Aorta (tissue), 5 donors: ENCODE measurements at regions not wholly inside any gene's neighbourhood (a gene's known extent, or its start where the extent isn't known, plus 50 kb on each side); places are given as distances from the start of the nearest gene placed in this dataset.

Experiments used
- ATAC-seq: fragments of 200-7000 bp; cut with Tn5 transposase; one replicate; pipeline ENCODE4 v1.9.1; 2022; ENCODE audit warnings: moderate library complexity; ENCODE audit not compliant: low FRiP score
- DNase-seq, 2 donors: peaks; one replicate each; pipeline ENCODE4 v3.0.0-alpha.2; 2020
- H3K27ac ChIP-seq, 2 donors: one replicate each; pipeline ENCODE4 v1.5.1; 2013; ENCODE audit warnings: low read length in 2 of 2, mild to moderate bottlenecking in 2 of 2, moderate library complexity in 2 of 2, control low read depth in 1 of 2, inconsistent platforms in 1 of 2, low read depth in 1 of 2
- H3K27me3 ChIP-seq, 2 donors: one replicate each; pipeline ENCODE4 v1.6.1; 2013; ENCODE audit warnings: control low read depth in 1 of 2, low read length in 1 of 2, mild to moderate bottlenecking in 1 of 2, moderate library complexity in 1 of 2; ENCODE audit not compliant: insufficient read depth in 2 of 2, control insufficient read depth in 1 of 2
- H3K36me3 ChIP-seq, 2 donors: one replicate each; pipeline ENCODE4 v1.6.1; 2013; ENCODE audit warnings: control low read depth in 1 of 2, low read length in 1 of 2, mild to moderate bottlenecking in 1 of 2; ENCODE audit not compliant: insufficient read depth in 2 of 2, control insufficient read depth in 1 of 2
- H3K4me1 ChIP-seq, 2 donors: one replicate each; pipeline ENCODE4 v1.6.1; 2013; ENCODE audit warnings: low read length in 2 of 2, control low read depth in 1 of 2, mild to moderate bottlenecking in 1 of 2, moderate library complexity in 1 of 2; ENCODE audit not compliant: insufficient read depth in 2 of 2, control insufficient read depth in 1 of 2
- H3K4me3 ChIP-seq, 2 donors: one replicate each; pipeline ENCODE4 v1.5.1; 2013; ENCODE audit warnings: low read length in 2 of 2, control low read depth in 1 of 2, mild to moderate bottlenecking in 1 of 2
- H3K9me3 ChIP-seq: one replicate; pipeline ENCODE4 v1.6.1; 2013; ENCODE audit warnings: mild to moderate bottlenecking, low read length; ENCODE audit not compliant: control insufficient read depth
- WGBS, 2 donors: extraction: QIAGEN DNeasy Blood & Tissue Kit; methylation state at CpG; one replicate each; pipeline ENCODE4 v1.1.7; 2013; 5-methylcytosine and 5-hydroxymethylcytosine counted together
- intact Hi-C, 2 donors: fragments of 100-400 bp; cut with DNase I; formaldehyde crosslinking; loops; one replicate each; pipeline versions ENCODE4 v1.14.2 to v1.15.0; 2022
- donor health status: healthy with polysubstance abuse.
- donor health status: Bipolar disorder and iron deficiency.
- donor health status: DM: no; HTN: no; CAD: no.
- donor health status: DM: no; HTN: no; CAD: no.
- donor health status: DM: yes; HTN: yes; CAD: no.

DNA sequence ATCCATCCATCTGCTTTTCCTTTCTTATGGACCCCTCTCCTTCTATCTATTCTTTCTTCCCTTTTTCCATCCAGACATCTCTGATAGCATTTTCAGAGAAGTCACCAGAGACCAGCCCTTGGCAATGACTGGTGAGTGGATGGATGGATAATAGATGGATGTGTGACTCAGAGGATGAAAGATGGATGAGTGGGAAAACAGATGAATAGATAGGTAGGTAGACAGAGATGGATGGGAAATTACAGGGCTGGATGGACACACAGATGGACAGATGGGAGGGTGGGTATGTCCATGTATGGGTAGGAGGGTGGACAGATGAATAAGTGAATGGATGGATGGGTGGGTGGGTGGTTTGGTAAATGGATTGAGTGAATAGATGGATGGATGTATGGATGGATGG, 101.0 kb downstream of the LITAF start:
- Histone ChIP-seq H3K4me1 (no peaks in the 10 kb centered on the region), H3K27ac (no peak overlapping the region), H3K27me3 (no peaks in the 10 kb centered on the region), H3K4me3 (no peak overlapping the region), H3K36me3 (no peaks in the 10 kb centered on the region), H3K9me3 (no peaks in the 10 kb centered on the region)
- ATAC-seq, result no peak
- peak in 1 of 2 donors; percentile 1 for DNase-seq
- intact Hi-C loops, result loop anchor here in 1 of 2 donors (5.0 kb wide), 1 partner anchor 73 kb away; no protein-coding TSS in a partner anchor

DNA sequence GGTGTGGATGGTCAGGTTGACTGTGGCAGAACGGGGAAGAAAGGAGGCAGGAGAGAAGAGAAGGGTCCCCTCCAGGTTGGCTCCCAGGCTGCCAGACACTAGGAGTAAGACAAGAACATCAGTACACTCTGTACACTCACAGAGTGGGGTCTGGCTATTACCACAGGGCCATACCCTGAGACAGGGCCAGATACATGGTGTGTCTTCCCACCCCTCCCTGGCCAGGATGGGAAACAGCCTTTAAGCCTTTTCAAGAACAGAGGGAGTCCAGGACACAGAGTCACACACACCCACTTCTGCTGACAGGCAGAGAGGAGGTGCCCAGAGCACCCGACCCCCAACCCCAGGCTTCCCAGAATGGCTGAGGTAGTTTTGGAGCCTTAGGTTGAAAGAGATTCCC, 99.4 kb downstream of the LITAF start:
- 86 to 93% methylated on average over 2 of the region's 2 CpGs for WGBS, 2 donors
- ATAC-seq (no peak), DNase-seq (peak in 1 of 2 donors; percentile 22)
- no peaks in the 10 kb centered on the region for H3K4me1 ChIP-seq
- no peaks in the 10 kb centered on the region for H3K9me3 ChIP-seq
- intact Hi-C loops, result loop anchor here in 1 of 2 donors (5.0 kb wide), 1 partner anchor 75 kb away; no protein-coding TSS in a partner anchor
- H3K27ac ChIP-seq, result no peak overlapping the region
- H3K4me3 ChIP-seq, result no peak overlapping the region
- no peaks in the 10 kb centered on the region for H3K36me3 ChIP-seq
- no peaks in the 10 kb centered on the region for H3K27me3 ChIP-seq

DNA sequence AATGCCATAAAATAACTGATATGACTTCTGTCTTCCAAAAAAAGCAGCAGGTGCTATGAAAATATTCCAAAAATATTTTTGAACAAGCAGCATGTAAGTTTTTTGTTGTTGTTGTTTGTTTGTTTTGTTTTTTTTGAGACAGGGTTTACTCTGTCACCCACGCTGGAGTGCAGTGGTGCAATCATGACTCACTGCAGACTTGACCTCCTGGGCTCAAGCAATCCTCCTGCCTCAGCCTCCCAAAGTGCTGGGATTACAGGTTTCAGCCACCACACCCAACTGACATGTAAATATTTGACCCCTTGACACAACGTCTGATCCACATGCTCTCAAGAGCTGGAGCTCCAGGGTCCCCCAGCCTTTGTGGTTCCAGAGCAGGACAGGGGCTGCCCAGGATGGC, 98.4 kb downstream of the LITAF start:
- no peaks in the 10 kb centered on the region for H3K36me3 ChIP-seq
- no peak overlapping the region for H3K27ac ChIP-seq
- no peak overlapping the region for H3K4me3 ChIP-seq
- H3K9me3 ChIP-seq, result no peaks in the 10 kb centered on the region
- H3K27me3 ChIP-seq, result no peaks in the 10 kb centered on the region
- DNase-seq, result peak in 1 of 2 donors; percentile 45
- 74 to 79% methylated on average over 2 of the region's 2 CpGs for WGBS, 2 donors
- H3K4me1 ChIP-seq, result no peaks in the 10 kb centered on the region
- no peak for ATAC-seq
- intact Hi-C loops, result loop anchor here in 1 of 2 donors (5.0 kb wide), 1 partner anchor 76 kb away; no protein-coding TSS in a partner anchor

DNA sequence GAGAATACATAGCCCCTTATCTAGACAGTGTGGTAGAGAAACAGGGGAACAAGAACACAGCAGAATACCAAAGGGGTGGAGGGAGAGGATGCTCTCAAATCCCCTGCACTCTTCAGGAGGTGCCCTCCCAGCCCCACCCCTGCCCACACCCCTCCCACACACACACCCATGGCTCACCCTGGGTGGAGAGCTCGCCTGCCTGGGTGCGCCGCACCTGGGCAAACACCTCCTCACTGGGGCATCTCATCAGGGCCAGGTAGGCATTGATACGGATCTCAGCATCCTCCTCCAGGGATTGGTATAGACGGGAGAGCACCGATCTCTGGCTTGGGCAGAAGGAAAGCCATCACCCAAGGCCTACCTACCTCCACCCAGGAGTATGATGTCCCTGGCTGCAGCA, 95.2 kb downstream of the LITAF start:
- H3K9me3 ChIP-seq, result no peaks in the 10 kb centered on the region
- no peaks in the 10 kb centered on the region for H3K36me3 ChIP-seq
- H3K27me3 ChIP-seq, result no peaks in the 10 kb centered on the region
- no peak for DNase-seq
- WGBS, 2 donors, result 96% methylated on average over 6 of the region's 6 CpGs
- H3K4me1 ChIP-seq, result no peaks in the 10 kb centered on the region
- no peak overlapping the region for H3K4me3 ChIP-seq
- H3K27ac ChIP-seq, result no peak overlapping the region
- intact Hi-C loops, result loop anchor here in 1 of 2 donors (10.0 kb wide), 1 partner anchor 153 kb away; no protein-coding TSS in a partner anchor
- ATAC-seq, result no peak

DNA sequence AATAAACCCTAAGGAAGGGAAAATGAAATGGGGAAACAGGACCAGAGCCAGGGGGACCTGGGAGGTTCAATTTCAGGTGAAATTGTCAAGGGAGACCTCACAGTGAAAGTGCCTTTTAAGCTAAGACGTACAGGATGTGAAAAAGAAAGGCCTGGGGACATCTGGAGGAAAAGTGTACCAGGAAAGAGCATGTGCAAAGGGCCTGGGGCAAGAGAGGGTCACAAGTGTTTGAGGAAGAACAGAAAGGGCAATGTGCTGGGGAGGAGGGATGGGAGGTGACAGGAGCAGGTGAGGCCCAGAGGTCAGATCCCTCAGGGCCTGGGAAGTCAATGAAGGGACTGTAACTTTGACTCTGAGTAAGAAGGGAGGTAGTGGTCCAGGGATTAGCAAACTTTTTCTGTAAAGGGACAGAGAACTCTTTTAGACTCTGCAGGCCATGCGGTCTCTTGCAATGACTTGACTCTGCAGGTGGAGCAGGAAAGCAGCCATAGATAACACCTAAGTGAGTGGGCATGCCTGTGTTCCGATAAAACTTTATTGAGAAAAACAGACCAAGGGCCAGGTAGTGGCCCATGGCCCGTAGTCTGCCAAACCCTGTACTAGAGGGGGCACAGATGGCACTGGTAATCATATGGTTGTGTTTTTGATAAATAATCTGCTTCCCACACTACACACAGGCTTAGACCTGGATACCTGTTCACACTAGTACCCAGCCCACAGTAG, 93.8 kb downstream of the LITAF start:
- DNase-seq (peak in 1 of 2 donors; percentile 11), ATAC-seq (no peak)
- Histone ChIP-seq H3K4me3 (no peak overlapping the region), H3K4me1 (no peaks in the 10 kb centered on the region), H3K27me3 (no peaks in the 10 kb centered on the region), H3K9me3 (no peaks in the 10 kb centered on the region), H3K36me3 (no peaks in the 10 kb centered on the region), H3K27ac (no peak overlapping the region)
- WGBS, 2 donors, result 97 to 98% methylated on average over 4 of the region's 4 CpGs
- intact Hi-C loops, result loop anchor here in 1 of 2 donors (10.0 kb wide), 1 partner anchor 152 kb away; no protein-coding TSS in a partner anchor

DNA sequence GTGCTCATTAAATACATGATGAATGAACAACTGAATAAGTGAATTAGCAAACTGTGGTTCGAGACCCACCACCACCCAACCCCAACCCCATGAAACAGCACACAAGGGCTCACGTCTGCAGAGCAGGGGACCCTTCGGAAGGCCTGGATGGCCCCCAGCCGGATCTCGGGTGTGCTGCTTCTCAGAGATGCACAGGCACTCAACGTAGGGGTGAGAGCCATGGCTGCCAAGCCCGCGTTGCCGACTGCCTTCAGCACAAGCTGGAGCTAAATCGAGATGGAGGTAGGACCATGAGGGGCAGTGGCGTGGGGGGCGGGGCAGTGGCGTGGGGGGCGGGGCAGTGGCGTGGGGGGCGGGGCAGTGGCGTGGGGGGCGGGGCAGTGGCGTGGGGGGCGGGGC, 93.2 kb downstream of the LITAF start:
- Histone ChIP-seq H3K4me1 (peaks cover 0 to 1% of the 10 kb centered on the region in 2 donors), H3K4me3 (no peak overlapping the region), H3K9me3 (no peaks in the 10 kb centered on the region), H3K27ac (no peak overlapping the region), H3K27me3 (no peaks in the 10 kb centered on the region), H3K36me3 (no peaks in the 10 kb centered on the region)
- 86 to 92% methylated on average over 12 to 16 of the region's 20 CpGs for WGBS, 2 donors
- intact Hi-C loops, result loop anchor here in 1 of 2 donors (10.0 kb wide), 1 partner anchor 151 kb away; no protein-coding TSS in a partner anchor
- ATAC-seq (no peak), DNase-seq (peak in 1 of 2 donors; percentile 75)

DNA sequence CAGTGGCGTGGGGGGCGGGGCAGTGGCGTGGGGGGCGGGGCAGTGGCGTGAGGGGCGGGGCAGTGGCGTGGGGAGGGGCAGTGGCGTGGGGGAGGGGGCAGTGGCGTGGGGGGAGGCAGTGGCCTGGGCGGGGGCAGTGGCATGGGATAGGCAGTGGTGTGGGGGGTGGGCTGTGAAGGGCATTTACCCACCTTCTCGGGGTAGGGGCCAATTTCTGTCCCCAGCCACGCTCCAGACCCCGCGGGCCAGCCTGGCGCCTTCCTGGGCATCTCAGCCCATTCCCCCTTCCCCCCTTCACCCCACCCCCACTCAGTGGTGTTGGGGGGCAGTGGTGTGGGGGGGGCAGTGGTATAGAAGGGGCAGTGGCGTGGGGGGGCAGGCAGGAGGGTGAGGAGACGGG, 92.7 kb downstream of the LITAF start:
- WGBS, 2 donors, result 82 to 95% methylated on average over 7 to 13 of the region's 17 CpGs
- ATAC-seq (no peak), DNase-seq (peak in 1 of 2 donors; percentile 66)
- H3K27me3 ChIP-seq, result no peaks in the 10 kb centered on the region
- peak overlapping the region in 1 of 2 donors; percentile 38 for H3K27ac ChIP-seq
- H3K36me3 ChIP-seq, result no peaks in the 10 kb centered on the region
- no peak overlapping the region for H3K4me3 ChIP-seq
- peaks cover 0 to 3% of the 10 kb centered on the region in 2 donors for H3K4me1 ChIP-seq
- intact Hi-C loops, result loop anchor here in 1 of 2 donors (10.0 kb wide), 1 partner anchor 151 kb away; no protein-coding TSS in a partner anchor
- H3K9me3 ChIP-seq, result no peaks in the 10 kb centered on the region

DNA sequence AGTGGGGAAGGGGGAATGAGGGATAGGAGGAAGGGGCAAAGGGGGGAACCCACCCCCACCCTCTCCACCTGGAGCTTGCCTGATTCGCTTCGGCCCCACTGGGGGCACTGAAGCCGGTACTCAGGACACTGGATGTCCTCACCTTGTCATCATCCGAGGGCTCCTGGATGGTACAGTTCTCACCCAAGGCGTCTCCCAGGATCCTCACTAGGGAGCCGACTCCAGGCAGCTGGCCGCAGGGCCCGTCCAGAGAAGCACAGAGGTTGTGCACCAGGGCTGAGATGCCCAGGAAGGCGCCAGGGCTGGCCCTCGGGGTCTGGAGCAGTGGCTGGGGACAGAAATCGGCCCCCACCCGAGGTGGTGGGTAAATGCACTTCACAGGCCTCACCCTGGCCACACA, 92.3 kb downstream of the LITAF start:
- DNase-seq (peak in 1 of 2 donors; percentile 66), ATAC-seq (no peak)
- Histone ChIP-seq H3K4me3 (no peak overlapping the region), H3K36me3 (no peaks in the 10 kb centered on the region), H3K27ac (peak overlapping the region; percentile 38 to 87), H3K4me1 (peaks cover 0 to 3% of the 10 kb centered on the region in 2 donors), H3K27me3 (no peaks in the 10 kb centered on the region), H3K9me3 (no peaks in the 10 kb centered on the region)
- intact Hi-C loops, result loop anchor here in 1 of 2 donors (10.0 kb wide), 1 partner anchor 150 kb away; no protein-coding TSS in a partner anchor
- WGBS, 2 donors, result 85 to 86% methylated on average over 12 of the region's 12 CpGs

DNA sequence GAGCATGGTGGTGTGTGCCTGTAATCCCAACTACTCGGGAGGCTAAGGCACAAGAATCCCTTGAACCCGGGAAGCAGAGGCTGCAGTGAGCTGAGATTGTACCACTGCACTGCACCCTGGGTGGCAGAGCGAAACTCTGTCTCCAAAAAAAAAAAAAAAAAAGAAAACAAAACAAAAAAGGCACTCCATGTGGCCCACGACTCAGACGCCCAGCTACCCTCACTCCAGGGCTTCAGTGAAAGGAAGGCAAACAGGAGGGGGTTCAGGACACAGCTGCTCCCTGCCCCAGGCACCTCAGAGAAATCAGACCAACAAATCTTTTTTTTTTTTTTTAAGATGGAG, 91.7 kb downstream of the LITAF start:
- intact Hi-C loops, result loop anchor here in 1 of 2 donors (5.0 to 10.0 kb wide), 4 partner anchors 52 to 150 kb away; partner anchors contain the start of gene LITAF
- H3K4me1 ChIP-seq, result peaks cover 0 to 3% of the 10 kb centered on the region in 2 donors
- peak overlapping the region; percentile 38 to 87 for H3K27ac ChIP-seq
- H3K36me3 ChIP-seq, result no peaks in the 10 kb centered on the region
- ATAC-seq (no peak), DNase-seq (no peak)
- H3K27me3 ChIP-seq, result no peaks in the 10 kb centered on the region
- H3K4me3 ChIP-seq, result no peak overlapping the region
- WGBS, 2 donors, result 24 to 28% methylated on average over 5 of the region's 5 CpGs
- H3K9me3 ChIP-seq, result no peaks in the 10 kb centered on the region
